DND-41 (cell line): ENCODE measurements at regions not wholly inside any gene's neighbourhood (a gene's known extent, or its start where the extent isn't known, plus 50 kb on each side); places are given as distances from the start of the nearest gene placed in this dataset.

Experiments
- ATAC-seq: fragments of 200-7000 bp; cut with Tn5 transposase; 3 replicates; pipeline ENCODE4 v1.9.1; 2021; ENCODE audit warnings: low read depth; ENCODE audit not compliant: insufficient read depth
- DNase-seq: peaks from one replicate; pipeline ENCODE4 v3.0.0-alpha.2; 2020
- H2AFZ ChIP-seq: 2 replicates; pipeline ENCODE4 v1.6.0; 2012; ENCODE audit warnings: low read depth, low read length
- H3K27ac ChIP-seq: 2 replicates; pipeline ENCODE4 v1.5.1; 2012; ENCODE audit warnings: low read length, inconsistent platforms
- H3K27me3 ChIP-seq: fragments of 200-600 bp; sonication (generic); 2 replicates; pipeline ENCODE4 v1.6.0; 2012; ENCODE audit warnings: low read length, mild to moderate bottlenecking, inconsistent platforms; ENCODE audit not compliant: insufficient read depth, poor library complexity
- H3K36me3 ChIP-seq: 2 replicates; pipeline ENCODE4 v1.5.1; 2012; ENCODE audit warnings: low read length, inconsistent platforms; ENCODE audit not compliant: insufficient read depth
- H3K4me1 ChIP-seq: 2 replicates; pipeline ENCODE4 v1.5.1; 2012; ENCODE audit warnings: mild to moderate bottlenecking, low read length; ENCODE audit not compliant: insufficient read depth
- H3K4me2 ChIP-seq: 2 replicates; pipeline ENCODE4 v1.6.0; 2012; ENCODE audit warnings: mild to moderate bottlenecking, moderate library complexity, low read length, inconsistent platforms; ENCODE audit not compliant: insufficient read depth
- H3K4me3 ChIP-seq, 2 experiments: fragments of 200-600 bp in 1 of 2; shearing (Covaris generic) in 1 of 2; 2 replicates each; pipeline ENCODE4 v1.5.1; 2012 to 2016; ENCODE audit warnings: inconsistent platforms in 2 of 2, low read length in 2 of 2, mild to moderate bottlenecking in 2 of 2, low read depth in 1 of 2, moderate library complexity in 1 of 2
- H3K79me2 ChIP-seq: 2 replicates; pipeline ENCODE4 v1.6.0; 2012; ENCODE audit warnings: low read length, inconsistent platforms; ENCODE audit not compliant: insufficient read depth
- H3K9ac ChIP-seq: 2 replicates; pipeline ENCODE4 v1.6.0; 2012; ENCODE audit warnings: low read depth, mild to moderate bottlenecking, inconsistent platforms, low read length, moderate library complexity
- H3K9me3 ChIP-seq: 2 replicates; pipeline ENCODE4 v1.5.1; 2012; ENCODE audit warnings: low read length, moderate library complexity, mild to moderate bottlenecking, inconsistent platforms; ENCODE audit not compliant: insufficient read depth, severe bottlenecking
- H4K20me1 ChIP-seq: 2 replicates; pipeline ENCODE4 v1.6.0; 2012; ENCODE audit warnings: low read length; ENCODE audit not compliant: insufficient read depth
- CTCF ChIP-seq: IDR thresholded peaks from 2 replicates; pipeline ENCODE4 v1.5.1; 2012; ENCODE audit warnings: borderline replicate concordance, low read length, moderate library complexity, mild to moderate bottlenecking; ENCODE audit not compliant: poor library complexity, severe bottlenecking; ENCODE audit errors: extremely low read depth
- EZH2 ChIP-seq: IDR thresholded peaks from 3 replicates; pipeline ENCODE4 v1.6.1; 2012; ENCODE audit warnings: borderline replicate concordance, low read depth, mild to moderate bottlenecking, moderate library complexity, low read length, inconsistent platforms; ENCODE audit not compliant: severe bottlenecking

DNA sequence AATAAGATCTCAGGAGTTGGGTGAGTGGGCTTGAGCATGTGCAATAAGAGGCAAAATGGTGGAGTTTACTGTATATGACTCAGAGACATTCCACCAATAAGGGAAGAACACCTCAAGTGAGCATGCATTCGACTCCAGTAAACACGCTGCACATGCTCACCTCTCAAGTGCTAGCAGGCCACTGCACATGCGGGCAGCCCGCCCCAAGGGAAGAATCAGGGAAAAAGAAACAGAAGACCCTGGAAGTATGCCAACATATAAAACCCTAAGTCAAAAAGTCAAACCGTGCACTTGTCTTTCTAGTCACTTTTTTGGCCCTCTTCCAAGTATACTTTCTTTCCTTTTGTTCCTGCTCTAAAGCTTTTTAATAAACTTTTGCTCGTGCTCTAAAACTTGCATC is 245.3 kb upstream of the RASA1 start:
- DNase-seq (no peak), ATAC-seq (no peak)
- Histone ChIP-seq H3K36me3 (no peaks in the 10 kb centered on the region), H3K27ac (no peak overlapping the region), H3K9me3 (no peaks in the 10 kb centered on the region), H3K79me2 (no peaks in the 10 kb centered on the region), H3K4me3 (no peak overlapping the region), H4K20me1 (no peaks in the 10 kb centered on the region), H3K9ac (no peak overlapping the region), H3K4me2 (no peak overlapping the region), H3K27me3 (no peaks in the 10 kb centered on the region), H3K4me1 (peaks cover 13% of the 10 kb centered on the region), H2AFZ (no peak overlapping the region)
- TF ChIP-seq CTCF (no peak), EZH2 (no peak)

- no peak for TF ChIP-seq CTCF
- Histone ChIP-seq H3K4me2 (no peak overlapping the region), H4K20me1 (no peaks in the 10 kb centered on the region), H3K9ac (no peak overlapping the region), H3K27me3 (no peaks in the 10 kb centered on the region), H3K4me3 (no peak overlapping the region), H3K27ac (no peak overlapping the region), H3K36me3 (no peaks in the 10 kb centered on the region), H3K9me3 (no peaks in the 10 kb centered on the region), H3K79me2 (no peaks in the 10 kb centered on the region), H3K4me1 (no peaks in the 10 kb centered on the region), H2AFZ (no peak overlapping the region)
- DNase-seq = no peak
- no peak for ATAC-seq
These were observed 240.1 kb upstream of the RASA1 start for GRCh38 chr5:87027570-87027969.

DNA sequence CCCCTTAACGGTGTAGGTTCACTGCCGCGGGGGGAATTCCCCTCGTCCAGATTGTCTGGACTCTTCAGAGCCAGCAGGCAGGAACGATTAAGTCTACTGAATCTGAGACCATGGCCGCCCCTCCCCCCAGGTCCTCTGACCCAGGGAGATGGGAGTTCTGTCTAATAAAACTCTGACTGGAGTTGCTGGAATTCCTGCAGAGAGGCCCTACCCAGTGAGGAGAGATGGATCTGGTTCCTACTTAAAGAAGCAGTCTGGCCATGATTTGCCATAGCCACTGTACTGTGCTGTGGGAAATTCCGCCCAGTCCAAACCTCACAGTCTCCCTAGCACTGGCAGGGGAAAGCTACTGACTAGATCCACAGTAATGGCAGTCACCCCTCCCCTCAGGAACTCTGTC is 237.7 kb upstream of the RASA1 start:
- no peaks in the 10 kb centered on the region for H3K36me3 ChIP-seq
- H3K27me3 ChIP-seq = no peaks in the 10 kb centered on the region
- no peak for DNase-seq
- H3K27ac ChIP-seq = no peak overlapping the region
- H3K9ac ChIP-seq = no peak overlapping the region
- no peak for TF ChIP-seq EZH2
- H3K9me3 ChIP-seq = no peaks in the 10 kb centered on the region
- H3K79me2 ChIP-seq = no peaks in the 10 kb centered on the region
- no peak overlapping the region for H2AFZ ChIP-seq
- H4K20me1 ChIP-seq = no peaks in the 10 kb centered on the region
- ATAC-seq = no peak
- no peak overlapping the region for H3K4me3 ChIP-seq
- no peaks in the 10 kb centered on the region for H3K4me1 ChIP-seq
- no peak overlapping the region for H3K4me2 ChIP-seq

GRCh38 chr5:87030699-87031098 is 237.0 kb upstream of the RASA1 start:
- Histone ChIP-seq H3K27ac (no peak overlapping the region), H3K9me3 (no peaks in the 10 kb centered on the region), H3K4me3 (no peak overlapping the region), H2AFZ (no peak overlapping the region), H3K4me1 (no peaks in the 10 kb centered on the region), H3K9ac (no peak overlapping the region), H4K20me1 (no peaks in the 10 kb centered on the region), H3K4me2 (no peak overlapping the region), H3K27me3 (no peaks in the 10 kb centered on the region), H3K79me2 (no peaks in the 10 kb centered on the region), H3K36me3 (no peaks in the 10 kb centered on the region)
- TF ChIP-seq EZH2 (no peak), CTCF (no peak)
- DNase-seq = no peak
- no peak for ATAC-seq
